HG02970 (cell line): ENCODE measurements at regions not wholly inside any gene's neighbourhood (a gene's known extent, or its start where the extent isn't known, plus 50 kb on each side); places are given as distances from the start of the nearest gene placed in this dataset.
"Not testable (repeated sequence)": the region's sequence is repeated elsewhere in the genome, so short reads cannot be mapped to it uniquely, and the experiment has no call there.

Experiments used
- ATAC-seq: cut with Tn5 transposase; IDR thresholded peaks from one replicate; pipeline ENCODE4 v1.9.1; 2021; ENCODE audit warnings: mild to moderate bottlenecking, moderate library complexity, moderate number of reproducible peaks; ENCODE audit not compliant: unreplicated experiment, low FRiP score

DNA sequence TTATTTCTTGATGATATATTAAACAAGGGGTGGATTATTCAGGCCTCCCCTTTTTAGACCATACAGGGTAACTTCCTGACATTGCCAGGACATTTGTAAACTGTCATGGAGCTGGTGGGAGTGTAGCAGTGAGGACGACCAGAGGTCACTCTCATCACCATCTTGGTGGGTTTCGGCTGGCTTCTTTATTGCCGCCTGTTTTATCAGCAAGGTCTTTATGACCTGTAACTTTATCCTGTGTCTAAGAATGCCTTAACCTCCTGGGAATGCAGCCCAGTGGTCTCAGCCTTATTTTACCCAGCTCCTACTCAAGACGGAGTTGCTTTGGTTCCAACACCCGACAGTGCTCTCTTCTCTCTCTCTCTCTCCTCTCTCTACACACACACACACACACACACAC lies 221.9 kb downstream of the C16orf95 start:
- ATAC-seq: no peak

DNA sequence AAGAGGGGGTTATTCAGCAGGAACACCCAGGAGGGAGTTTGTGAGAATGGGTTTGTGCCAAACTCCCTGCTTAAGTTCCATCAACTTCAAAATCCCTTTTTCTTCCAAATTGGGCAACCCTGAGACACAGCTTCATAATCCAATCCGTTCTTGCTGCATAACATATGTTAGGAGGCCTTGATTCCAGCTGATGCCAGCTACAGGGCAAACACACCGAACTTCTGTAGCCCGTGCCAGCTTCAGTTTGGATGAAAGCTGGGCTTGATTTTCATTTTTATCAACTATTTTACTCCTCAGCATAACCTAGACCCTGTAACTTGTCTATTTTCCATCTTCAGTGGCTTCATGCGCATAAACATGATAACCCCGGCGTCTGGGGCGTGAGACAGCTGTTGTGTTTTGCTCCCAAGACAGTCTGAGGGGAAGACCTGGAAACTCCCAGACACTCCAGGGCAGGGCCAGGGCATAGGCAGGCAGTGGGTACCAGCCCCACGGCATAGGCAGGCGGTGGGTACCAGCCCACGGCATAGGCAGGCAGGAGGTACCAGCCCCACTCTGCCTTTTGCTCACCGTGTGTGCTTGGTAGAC lies 220.4 kb downstream of the C16orf95 start:
- ATAC-seq: no peak

DNA sequence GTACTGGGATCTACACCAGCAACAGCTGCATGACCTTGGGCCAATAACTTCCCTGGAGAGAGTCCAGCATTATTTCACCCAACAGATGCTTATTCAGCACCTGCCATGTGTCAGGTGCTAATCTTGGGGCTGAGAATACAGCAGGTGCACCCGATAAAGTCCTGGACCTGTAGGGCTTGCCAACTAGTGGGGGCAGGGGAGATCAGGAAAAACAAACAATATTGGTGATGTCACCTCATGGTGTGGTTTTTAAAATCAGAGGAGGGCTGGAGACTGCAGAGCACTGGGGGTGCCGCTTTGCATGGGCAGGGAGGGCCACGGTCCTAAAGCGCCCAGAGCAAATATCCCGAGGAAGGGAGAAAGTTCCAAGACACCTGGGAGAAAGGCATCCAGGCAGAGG lies 218.8 kb downstream of the C16orf95 start:
- no peak for ATAC-seq

DNA sequence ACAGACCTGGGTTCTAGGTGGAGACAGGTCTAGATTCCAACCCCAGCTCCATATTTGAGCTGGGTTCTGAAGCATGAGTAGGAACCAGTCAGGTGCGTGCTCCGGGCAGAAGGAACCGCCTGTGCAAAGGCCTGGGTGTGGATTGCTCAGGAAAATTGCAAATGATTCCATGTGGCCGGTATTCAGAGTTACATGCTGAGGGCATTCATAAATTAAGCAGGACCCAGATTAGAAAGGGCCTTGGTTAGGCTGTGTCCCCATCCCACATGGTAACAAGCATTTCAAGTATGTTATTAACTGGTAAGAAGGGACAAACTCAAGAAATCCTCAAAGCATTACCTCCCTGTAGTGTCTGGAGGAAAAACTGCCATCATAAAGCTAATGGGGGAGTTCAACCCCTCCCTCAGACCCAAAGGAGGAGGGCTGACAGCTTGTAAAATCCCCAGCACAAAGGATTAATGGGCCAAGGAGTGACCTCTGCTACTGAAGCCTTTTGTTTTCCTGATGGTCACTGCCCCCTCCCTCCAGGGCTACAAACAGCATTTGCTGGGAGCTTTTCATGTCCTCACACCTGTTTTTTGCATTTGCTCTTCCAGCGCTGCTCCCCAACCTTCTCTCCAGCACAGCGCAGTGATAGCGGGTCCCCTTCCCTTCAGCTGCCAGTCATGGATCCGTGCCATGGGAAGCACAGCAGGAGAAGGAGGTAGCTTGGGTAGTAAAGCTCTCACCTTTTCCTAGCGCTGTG lies 218.0 kb downstream of the C16orf95 start:
- ATAC-seq: no peak

DNA sequence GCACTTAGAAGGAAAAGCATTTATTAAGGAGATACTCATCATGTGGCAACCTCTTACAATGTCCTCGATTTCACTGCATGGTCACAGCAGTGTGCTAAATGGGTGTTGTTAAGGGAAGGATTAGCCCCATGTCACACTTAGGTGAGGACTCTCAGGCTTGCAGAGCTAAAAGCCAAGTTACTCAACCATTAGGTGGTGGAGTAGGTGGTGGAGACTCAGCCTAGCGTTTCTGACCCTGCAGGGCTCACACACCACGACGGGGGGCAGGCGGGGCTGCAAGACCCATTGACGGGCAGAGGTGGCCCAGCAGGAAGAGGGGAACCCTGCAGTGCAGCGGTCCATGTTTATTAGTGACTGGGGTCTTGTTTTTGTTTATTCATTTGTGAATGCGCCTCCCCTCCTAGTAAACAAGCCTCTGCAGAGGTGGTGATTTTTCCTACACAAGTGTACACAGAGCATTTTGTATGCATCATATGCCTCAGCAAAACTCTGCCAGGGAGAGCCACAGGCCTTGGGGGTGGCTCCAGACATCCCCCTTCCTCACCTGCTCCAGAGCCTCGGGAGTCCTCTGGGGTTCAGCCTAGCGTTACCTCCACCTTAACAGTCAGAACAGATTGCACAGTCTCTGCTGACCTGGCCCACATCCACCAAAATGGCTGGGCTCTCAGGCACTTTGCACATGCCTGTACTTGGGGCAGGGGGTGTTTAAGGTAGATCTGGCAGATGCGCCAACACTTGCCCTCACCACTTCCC lies 216.7 kb downstream of the C16orf95 start:
- no peak for ATAC-seq

DNA sequence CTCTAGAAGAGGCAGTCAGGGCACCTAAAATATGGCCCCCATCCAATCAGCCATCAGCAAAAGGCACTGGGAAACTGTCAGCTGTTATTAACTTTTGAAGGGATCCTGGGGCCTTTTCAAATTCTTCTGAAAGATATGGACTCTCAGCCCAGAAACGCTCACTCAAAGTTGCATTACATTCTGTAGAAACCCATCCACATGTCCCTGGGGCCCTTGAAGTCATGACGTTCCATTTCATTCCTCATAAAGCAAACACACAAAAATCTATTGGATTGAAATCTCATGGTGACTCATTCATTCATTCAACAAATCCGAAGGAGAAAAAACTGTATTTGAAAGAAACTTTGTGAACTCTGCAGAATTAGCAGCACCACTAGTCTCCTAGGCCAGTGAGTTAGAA lies 215.3 kb downstream of the C16orf95 start:
- ATAC-seq: no peak

DNA sequence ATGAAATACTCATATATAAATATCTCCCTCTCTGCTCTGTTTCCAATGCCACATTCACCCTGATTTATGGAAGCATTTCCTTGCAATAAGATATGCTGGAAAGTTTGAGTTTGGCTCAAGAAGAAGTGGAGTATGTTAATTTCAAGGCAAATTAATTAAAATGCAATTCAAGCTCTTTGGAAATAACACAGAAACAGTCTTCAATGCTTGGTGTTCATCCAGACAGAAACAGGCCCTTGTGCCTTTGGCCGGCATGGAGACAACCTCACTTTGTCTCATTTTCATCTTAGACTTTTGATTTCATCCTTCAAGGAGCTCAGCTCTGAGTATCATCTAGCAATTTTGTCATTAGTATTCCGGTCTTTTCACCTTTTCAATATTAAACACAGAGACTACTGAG lies 210.0 kb downstream of the C16orf95 start:
- ATAC-seq: no peak

DNA sequence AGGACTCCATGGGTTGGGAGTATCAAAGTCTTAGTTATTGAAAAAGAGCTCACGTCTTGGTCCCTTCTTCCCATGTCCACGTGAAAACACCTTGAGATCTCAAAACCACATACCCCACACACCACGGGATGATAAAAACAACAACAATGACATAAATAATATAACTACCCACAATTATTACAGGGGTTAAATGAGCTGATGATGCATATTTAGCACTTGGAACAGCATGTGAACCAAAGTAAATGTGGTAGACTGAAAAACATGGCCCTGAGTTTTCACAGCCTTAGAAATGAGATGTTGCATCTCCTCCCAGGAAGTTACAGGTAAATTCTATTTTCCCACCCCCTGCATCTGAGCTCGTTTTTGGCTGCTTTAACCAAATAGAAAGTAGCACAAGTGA lies 208.9 kb downstream of the C16orf95 start:
- ATAC-seq: no peak

DNA sequence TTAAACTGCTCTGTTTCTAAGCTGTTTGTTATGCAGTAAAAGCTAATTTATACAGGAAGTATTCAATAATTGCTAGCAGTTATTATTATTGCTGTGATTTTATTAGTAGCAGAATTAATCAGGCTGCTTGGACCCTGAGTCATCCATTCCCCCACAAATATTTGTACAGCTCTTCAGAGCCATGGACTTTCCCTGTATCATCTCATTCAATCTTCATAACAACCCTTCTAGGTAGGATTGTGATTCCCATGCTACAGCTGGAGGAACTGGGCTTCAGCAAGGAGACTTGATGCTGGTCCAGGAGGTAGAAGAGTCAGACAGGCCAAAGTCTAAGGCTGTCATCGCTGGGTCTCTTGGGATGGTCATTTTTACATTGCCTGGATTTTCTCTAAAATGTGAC lies 208.3 kb downstream of the C16orf95 start:
- no peak for ATAC-seq

DNA sequence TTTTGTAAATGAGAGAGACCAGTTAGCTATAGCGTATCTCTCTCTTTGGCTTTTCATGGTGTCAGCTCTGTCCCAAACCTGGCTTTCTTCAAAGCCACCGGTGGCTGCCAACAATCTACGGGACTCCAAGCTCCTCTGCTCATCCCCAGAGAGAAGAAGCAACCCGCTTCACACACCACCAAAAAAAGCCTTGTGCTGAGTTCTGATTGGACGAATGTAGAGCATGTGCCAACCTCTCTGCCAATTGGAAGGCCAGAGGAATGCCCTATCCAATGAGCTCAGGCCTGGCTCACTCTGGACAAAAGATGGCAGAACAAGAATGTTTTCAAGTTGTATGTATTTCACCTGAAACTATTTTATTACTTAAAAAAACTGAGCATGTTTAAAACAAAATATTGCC lies 202.4 kb downstream of the C16orf95 start:
- ATAC-seq: no peak

DNA sequence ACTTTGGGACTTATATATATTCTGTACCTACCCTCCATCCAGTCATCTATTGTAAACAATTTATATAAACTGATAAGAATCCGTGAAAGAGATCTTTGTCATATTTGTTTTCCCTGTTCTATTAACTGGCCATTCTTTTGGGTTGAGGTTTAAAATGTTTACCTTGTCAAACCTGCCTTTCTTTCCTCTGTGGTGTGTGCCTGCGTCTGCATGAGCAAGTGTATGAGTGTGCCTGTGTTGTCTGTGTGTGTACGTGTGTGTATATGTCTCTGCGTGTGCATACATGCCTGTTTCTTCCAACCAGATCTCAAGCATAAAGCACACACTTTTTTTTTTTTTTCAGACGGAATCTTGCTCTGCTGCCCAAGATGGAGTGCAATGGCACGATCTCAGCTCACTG lies 201.5 kb downstream of the C16orf95 start:
- no peak for ATAC-seq

DNA sequence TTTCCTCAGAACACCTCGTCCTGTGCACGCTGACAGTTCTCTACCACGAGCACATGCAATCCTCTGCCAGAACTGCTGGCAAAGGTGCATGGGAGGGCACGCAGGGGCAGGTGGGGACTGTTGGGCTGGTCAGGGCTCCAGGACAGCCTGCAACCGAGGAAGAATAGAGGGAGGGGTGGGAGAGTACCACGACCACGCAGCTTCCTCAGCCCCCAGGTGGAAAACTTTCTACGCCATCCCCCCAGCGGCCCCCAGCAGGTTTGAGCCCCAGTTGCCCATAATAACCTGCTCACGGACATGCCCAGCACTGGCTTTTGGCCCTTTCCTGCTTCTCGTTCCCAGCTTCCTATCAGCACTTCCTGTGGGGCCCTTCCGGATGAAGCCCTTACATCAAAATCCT lies 199.3 kb downstream of the C16orf95 start:
- no peak for ATAC-seq

DNA sequence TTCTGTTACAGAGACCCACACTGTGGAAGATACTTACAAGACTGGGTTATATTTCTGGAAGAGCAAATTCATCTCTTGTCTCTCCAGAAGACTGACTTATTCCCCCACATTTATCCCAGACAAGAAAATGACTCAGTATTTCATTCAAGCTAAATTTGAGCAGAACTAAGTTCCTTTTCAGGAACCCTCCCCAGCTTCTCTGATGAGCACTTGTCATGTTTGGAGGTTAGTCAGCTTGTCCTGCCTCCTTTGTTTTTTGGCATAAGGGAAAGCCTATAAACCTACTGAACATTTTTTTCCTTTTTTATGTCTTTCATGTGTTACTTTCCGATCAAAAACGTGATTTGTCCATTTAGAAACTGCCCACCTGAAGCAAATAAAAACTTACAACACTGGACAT lies 198.0 kb downstream of the C16orf95 start:
- no peak for ATAC-seq

DNA sequence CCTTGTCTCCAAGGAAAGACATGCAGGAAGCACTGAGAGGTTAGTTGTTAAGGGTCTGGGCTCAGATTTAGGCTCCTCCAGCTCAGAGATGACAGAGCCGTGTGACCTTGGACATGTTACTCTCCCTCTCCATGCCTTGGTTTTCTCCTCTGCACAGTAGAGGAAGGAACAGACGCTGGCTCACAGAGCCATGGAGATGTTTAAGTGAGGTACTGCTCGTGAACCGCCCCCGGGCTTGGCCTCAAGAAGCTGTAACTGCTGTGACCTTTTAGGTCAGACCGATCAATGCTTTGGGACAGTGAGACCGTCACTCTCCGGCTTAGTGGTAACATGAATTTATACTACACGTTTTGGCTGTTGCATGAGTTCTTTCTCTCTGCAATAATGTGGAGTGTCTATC lies 197.4 kb downstream of the C16orf95 start:
- no peak for ATAC-seq

DNA sequence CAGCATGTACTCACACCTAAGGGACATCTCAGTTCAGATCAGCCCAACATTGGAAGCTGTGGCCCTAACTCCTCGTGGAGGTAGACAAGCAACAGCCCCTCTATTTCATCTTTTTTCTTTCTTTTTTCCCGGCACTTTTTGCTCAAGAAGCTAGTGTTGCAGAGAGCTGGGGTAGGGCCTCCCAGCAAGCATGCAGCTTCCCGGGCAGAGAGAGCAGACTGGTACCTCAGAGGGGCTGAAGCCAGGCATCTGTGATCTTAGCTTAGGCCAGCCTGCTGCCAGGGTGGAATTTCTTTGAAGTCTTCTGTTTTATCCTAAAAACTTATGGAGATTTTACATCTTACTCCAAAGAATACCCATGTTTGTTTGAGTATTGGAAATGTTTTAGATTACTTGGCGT lies 195.4 kb downstream of the C16orf95 start:
- no peak for ATAC-seq

DNA sequence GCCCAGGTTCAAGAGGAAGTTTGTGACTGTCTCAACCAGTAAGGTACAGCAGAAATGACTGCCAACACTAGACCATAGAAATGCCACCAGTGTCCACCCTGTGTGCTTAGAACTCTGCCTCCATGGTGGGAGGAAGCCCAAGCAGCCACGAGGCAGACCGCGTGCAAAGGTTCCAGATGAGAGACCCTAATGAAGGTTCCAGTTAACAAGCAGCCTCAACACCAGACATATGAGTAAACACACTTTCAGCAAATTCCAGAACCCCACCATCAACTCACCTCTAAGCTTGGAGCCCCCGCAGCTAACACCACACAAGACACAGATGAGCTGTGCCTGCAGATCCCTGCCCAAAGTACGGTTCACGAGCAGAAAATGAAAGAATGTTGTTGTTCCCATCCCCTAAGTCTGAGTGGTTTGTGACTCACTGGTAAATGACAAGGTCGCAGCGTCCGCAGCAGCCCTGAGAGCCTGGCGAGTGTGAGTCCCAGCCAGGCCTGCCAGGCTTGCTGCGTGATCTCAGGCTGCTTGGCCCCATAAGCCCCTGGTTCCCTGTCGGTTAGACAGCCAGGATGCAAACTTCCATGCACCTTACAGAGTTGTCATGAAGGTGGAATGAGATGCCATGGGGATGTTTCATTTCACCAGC lies 193.7 kb downstream of the C16orf95 start:
- no peak for ATAC-seq

DNA sequence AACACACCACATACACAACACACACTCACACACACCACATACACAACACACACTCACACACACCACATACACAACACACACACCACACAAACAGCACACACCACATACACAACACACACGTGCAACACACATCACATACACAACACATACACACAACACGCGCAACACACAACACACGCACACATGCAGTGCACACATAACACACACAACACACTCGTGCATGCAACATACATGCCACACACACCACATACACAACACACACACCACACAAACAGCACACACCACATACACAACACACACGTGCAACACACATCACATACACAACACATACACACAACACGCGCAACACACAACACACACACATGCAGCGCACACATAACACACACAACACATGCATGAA lies 192.8 kb downstream of the C16orf95 start:
- ATAC-seq: not testable (repeated sequence)

DNA sequence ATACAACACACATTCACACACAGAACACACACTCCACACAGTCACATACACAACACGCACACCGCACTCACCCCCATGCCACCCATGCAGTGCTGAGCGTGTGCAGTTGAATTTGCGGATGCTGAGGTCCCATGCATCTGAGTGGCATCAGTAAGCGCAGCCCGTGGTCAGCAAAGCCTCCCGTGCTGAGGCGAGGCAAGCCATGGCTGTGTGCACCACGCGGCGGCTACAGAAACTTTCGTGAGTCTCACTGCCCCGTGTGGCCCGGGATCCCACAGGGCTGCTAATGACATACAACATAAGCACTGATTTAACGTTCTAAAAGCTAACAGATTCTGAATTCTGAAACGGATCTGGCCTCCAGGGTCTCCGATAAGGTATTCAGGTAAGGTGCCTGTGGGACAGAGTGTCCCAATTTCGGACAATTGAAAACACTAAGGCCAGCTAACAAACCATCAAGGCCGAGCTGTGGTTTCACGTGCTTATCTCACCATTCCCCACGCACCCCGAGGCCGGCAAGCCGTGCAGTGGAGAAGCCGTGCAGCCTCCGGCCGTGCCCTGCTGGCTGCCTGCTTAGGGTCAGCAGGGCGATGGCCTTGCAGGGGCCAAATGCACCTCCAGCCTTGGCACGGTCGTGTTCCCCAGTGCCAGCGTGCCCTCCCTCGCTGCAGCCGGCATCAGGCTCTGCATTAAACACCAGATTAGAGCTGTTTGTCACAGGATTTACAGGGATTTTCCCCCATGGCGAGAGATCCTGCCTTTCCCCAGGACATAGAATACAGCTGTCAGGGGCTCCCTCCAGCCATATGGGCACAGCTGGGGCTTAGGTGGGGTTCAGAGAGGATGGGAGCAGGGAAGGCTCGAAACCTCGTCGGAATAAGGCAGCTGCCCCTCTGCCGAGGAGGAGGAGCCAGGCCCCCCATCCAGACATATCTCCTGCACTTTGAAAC lies 191.7 kb downstream of the C16orf95 start:
- no peak for ATAC-seq

DNA sequence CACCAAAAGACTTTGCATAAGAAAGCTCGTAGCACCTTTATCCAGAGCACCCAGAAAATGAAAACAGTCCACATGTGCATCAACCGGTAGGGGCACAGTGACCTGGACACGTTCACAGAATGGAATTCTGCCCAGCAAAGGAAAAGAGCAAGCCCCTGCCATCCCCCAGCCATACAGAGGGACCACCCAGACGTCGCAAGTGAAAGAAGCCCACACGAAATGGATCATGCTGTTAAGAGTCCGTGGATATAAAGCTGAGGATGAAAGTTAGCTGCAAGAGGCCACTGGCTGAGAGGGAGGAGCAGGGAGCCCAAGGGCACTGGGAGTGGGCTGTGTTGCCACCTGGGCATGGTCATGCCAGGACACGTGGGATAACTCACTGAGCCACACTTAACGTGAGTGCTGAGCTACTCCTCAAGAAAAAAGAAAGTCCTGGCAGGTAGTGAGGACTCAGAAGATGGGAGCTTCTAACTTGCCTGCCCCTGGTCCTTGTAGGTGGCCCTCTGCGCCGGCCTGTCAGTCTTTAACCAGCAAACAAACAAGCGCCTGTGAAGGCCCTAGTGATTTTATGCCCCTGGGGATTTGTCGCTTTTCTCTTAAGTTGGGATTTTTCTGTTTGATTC lies 190.7 kb downstream of the C16orf95 start:
- no peak for ATAC-seq
